Thyroid gland (tissue), 4 donors: ENCODE measurements at regions not wholly inside any gene's neighbourhood (a gene's known extent, or its start where the extent isn't known, plus 50 kb on each side); places are given as distances from the start of the nearest gene placed in this dataset.

Source experiments
- CTCF ChIP-seq, 6 experiments: fragments of 200-600 bp in 3 of 6; fragments of 450-650 bp in 3 of 6; sonication (generic) in 3 of 6; IDR thresholded peaks; one replicate each; pipeline ENCODE4 v1.5.1; 2016 to 2019; ENCODE audit warnings: antibody characterized with exemption in 6 of 6, mild to moderate bottlenecking in 2 of 6, inconsistent platforms in 1 of 6, moderate library complexity in 1 of 6
- POLR2A ChIP-seq, 2 donors: fragments of 450-650 bp; IDR thresholded peaks; one replicate each; pipeline ENCODE4 v1.6.1; 2017; ENCODE audit warnings: antibody characterized with exemption in 2 of 2, mild to moderate bottlenecking in 2 of 2, moderate library complexity in 1 of 2

GRCh38 chr7:3107889-3108570 lies 64.4 kb upstream of the CARD11 start:
- TF ChIP-seq CTCF (IDR thresholded peaks at IDR 0.05), result no peak
- no peak for TF ChIP-seq POLR2A (IDR thresholded peaks at IDR 0.05)
